ENCODE measurements at regions not wholly inside any gene's neighbourhood (a gene's known extent, or its start where the extent isn't known, plus 50 kb on each side); places are given as distances from the start of the nearest gene placed in this dataset.

- no peak for DNase-seq (ENCODE audit: low read depth)
- no peak for TF ChIP-seq CTCF (conservative IDR thresholded peaks at IDR 0.05; ENCODE audit: control insufficient read depth, insufficient read depth, low read depth, low read length)
- no peak overlapping the region for H3K4me3 ChIP-seq (ENCODE audit: control insufficient read depth, low read depth, low read length)
Observed at GRCh38 chr2:121998751-121999150, 243.3 kb downstream of the TSN start.

- DNase-seq (ENCODE audit: low read depth), result no peak
- no peak for TF ChIP-seq CTCF (conservative IDR thresholded peaks at IDR 0.05; ENCODE audit: control insufficient read depth, insufficient read depth, low read depth, low read length)
- no peak overlapping the region for H3K4me3 ChIP-seq (ENCODE audit: control insufficient read depth, low read depth, low read length)
Observed at GRCh38 chr2:121999264-121999663, 243.8 kb downstream of the TSN start.

GRCh38 chr2:122000556-122001340 lies 245.3 kb downstream of the TSN start:
- H3K4me3 ChIP-seq (ENCODE audit: control insufficient read depth, low read depth, low read length), result no peak overlapping the region
- no peak for TF ChIP-seq CTCF (conservative IDR thresholded peaks at IDR 0.05; ENCODE audit: control insufficient read depth, insufficient read depth, low read depth, low read length)
- no peak for DNase-seq (ENCODE audit: low read depth)

GRCh38 chr2:122001441-122001874 lies 246.0 kb downstream of the TSN start:
- TF ChIP-seq CTCF (conservative IDR thresholded peaks at IDR 0.05; ENCODE audit: control insufficient read depth, insufficient read depth, low read depth, low read length), result no peak
- no peak overlapping the region for H3K4me3 ChIP-seq (ENCODE audit: control insufficient read depth, low read depth, low read length)

GRCh38 chr2:122003196-122003940 lies 247.9 kb downstream of the TSN start:
- no peak overlapping the region for H3K4me3 ChIP-seq (ENCODE audit: control insufficient read depth, low read depth, low read length)
- no peak for DNase-seq (ENCODE audit: low read depth)
- no peak for TF ChIP-seq CTCF (conservative IDR thresholded peaks at IDR 0.05; ENCODE audit: control insufficient read depth, insufficient read depth, low read depth, low read length)

More at GRCh38 chr2:122001441-122001874, 246.0 kb downstream of the TSN start:
- DNase-seq (ENCODE audit: low read depth), result no peak

- H3K4me3 ChIP-seq (ENCODE audit: control insufficient read depth, low read depth, low read length), result no peak overlapping the region
- no peak for DNase-seq (ENCODE audit: low read depth)
- no peak for TF ChIP-seq CTCF (conservative IDR thresholded peaks at IDR 0.05; ENCODE audit: control insufficient read depth, insufficient read depth, low read depth, low read length)
Observed at GRCh38 chr2:122007126-122007525, 251.7 kb downstream of the TSN start.

Data from fibroblast of mammary gland (primary cell).